B cell (primary cell): ENCODE measurements at regions not wholly inside any gene's neighbourhood (a gene's known extent, or its start where the extent isn't known, plus 50 kb on each side); places are given as distances from the start of the nearest gene placed in this dataset.

Source experiments
- ATAC-seq: fragments of 200-7000 bp; cut with Tn5 transposase; one replicate; pipeline ENCODE4 v1.10.0; 2021; ENCODE audit warnings: low read depth, mild to moderate bottlenecking, moderate number of reproducible peaks, moderate library complexity
- CTCF ChIA-PET: fragments of 350-600 bp; sonication (Branson Sonifier 250); formaldehyde crosslinking; loops from one replicate; lab custom pipeline; 2021; ENCODE audit warnings: antibody characterized with exemption, inconsistent platforms; lab: Charles Lee
- POLR2A ChIA-PET: fragments of 350-600 bp; sonication (Branson Sonifier 250); formaldehyde crosslinking; loops from one replicate; lab custom pipeline; 2021; ENCODE audit warnings: antibody characterized with exemption; lab: Charles Lee
- DNase-seq: peaks from one replicate; pipeline ENCODE4 v3.0.0; 2013
- H2AFZ ChIP-seq: 2 replicates; pipeline ENCODE4 v1.6.1; 2012; ENCODE audit warnings: mild to moderate bottlenecking, low read depth, low read length; ENCODE audit not compliant: insufficient read depth, poor library complexity, severe bottlenecking
- H3K27ac ChIP-seq, 2 donors: 1 replicate in 1 of 2; 2 replicates in 1 of 2; pipeline ENCODE4 v1.5.1; 2012 to 2013; ENCODE audit warnings: low read length in 2 of 2, mild to moderate bottlenecking in 2 of 2, moderate library complexity in 1 of 2
- H3K27me3 ChIP-seq, 4 experiments: fragments of 200-600 bp in 1 of 4; sonication (generic) in 1 of 4; replicated peaks in 1 of 4; 1 replicate in 2 of 4; 2 replicates in 2 of 4; pipeline versions ENCODE4 v1.6.1 to v1.7.0; 2013 to 2016; ENCODE audit warnings: low read length in 3 of 4, mild to moderate bottlenecking in 2 of 4, mixed read lengths in 1 of 4, moderate library complexity in 1 of 4; ENCODE audit not compliant: insufficient read depth in 4 of 4, control insufficient read depth in 3 of 4; ENCODE audit errors: control extremely low read depth in 1 of 4
- H3K36me3 ChIP-seq, 2 experiments: replicated peaks in 1 of 2; 1 replicate in 1 of 2; 2 replicates in 1 of 2; pipeline versions ENCODE4 v1.6.1 to v1.7.1; 2013; ENCODE audit warnings: low read length in 1 of 2; ENCODE audit not compliant: insufficient read depth in 2 of 2, control insufficient read depth in 1 of 2; ENCODE audit errors: control extremely low read depth in 1 of 2, extremely low read depth in 1 of 2
- H3K4me1 ChIP-seq, 2 donors: fragments of 200-600 bp in 1 of 2; sonication (generic) in 1 of 2; 1 replicate in 1 of 2; 2 replicates in 1 of 2; pipeline versions ENCODE4 v1.5.1 to v1.6.1; 2013 to 2017; ENCODE audit warnings: low read length in 2 of 2; ENCODE audit not compliant: control insufficient read depth in 2 of 2, insufficient read depth in 2 of 2
- H3K4me2 ChIP-seq: replicated peaks from 2 replicates; pipeline ENCODE3; 2012; ENCODE audit warnings: mild to moderate bottlenecking, low read depth, low read length; ENCODE audit not compliant: poor library complexity, severe bottlenecking
- H3K4me3 ChIP-seq, 5 experiments: fragments of 200-600 bp in 1 of 5; sonication (generic) in 1 of 5; 1 replicate in 3 of 5; 2 replicates in 2 of 5; pipeline versions ENCODE4 v1.5.1 to v1.7.0; 2011 to 2016; ENCODE audit warnings: low read length in 4 of 5, mild to moderate bottlenecking in 4 of 5, low read depth in 2 of 5, control low read depth in 1 of 5, moderate library complexity in 1 of 5; ENCODE audit not compliant: insufficient read depth in 1 of 5; ENCODE audit errors: control extremely low read depth in 1 of 5, extremely low read depth in 1 of 5
- H3K79me2 ChIP-seq: fragments of 200-600 bp; sonication (generic); one replicate; pipeline ENCODE4 v1.6.0; 2016; ENCODE audit warnings: low read length; ENCODE audit not compliant: control insufficient read depth, insufficient read depth
- H3K9ac ChIP-seq: fragments of 200-600 bp; sonication (generic); 2 replicates; pipeline ENCODE4 v1.6.1; 2017; ENCODE audit warnings: mild to moderate bottlenecking, low read length, moderate library complexity
- H3K9me3 ChIP-seq, 3 donors: one replicate each; pipeline versions ENCODE4 v1.6.1 to v1.7.1; 2013; ENCODE audit warnings: low read length in 2 of 3; ENCODE audit not compliant: control insufficient read depth in 2 of 3, insufficient read depth in 1 of 3; ENCODE audit errors: control extremely low read depth in 1 of 3
- H4K20me1 ChIP-seq: 2 replicates; pipeline ENCODE4 v1.6.0; 2012; ENCODE audit warnings: mild to moderate bottlenecking, low read length; ENCODE audit not compliant: insufficient read depth, control insufficient read depth, poor library complexity, severe bottlenecking
- H3K27ac Mint-ChIP-seq: one replicate; pipeline ENCODE4 v1.8.0; 2021; ENCODE audit warnings: mixed read lengths
- H3K27me3 Mint-ChIP-seq: one replicate; pipeline ENCODE4 v1.8.0; 2021; ENCODE audit warnings: mixed read lengths
- H3K4me1 Mint-ChIP-seq: one replicate; pipeline ENCODE4 v1.8.0; 2021; ENCODE audit warnings: mixed read lengths
- H3K4me3 Mint-ChIP-seq: one replicate; pipeline ENCODE4 v1.8.0; 2021; ENCODE audit warnings: mixed read lengths
- H3K9me3 Mint-ChIP-seq: one replicate; pipeline ENCODE4 v1.8.0; 2022; ENCODE audit warnings: mixed read lengths; ENCODE audit not compliant: insufficient read depth
- EZH2 ChIP-seq: IDR thresholded peaks from 2 replicates; pipeline ENCODE4 v1.6.1; 2012; ENCODE audit warnings: borderline replicate concordance, low read depth, mild to moderate bottlenecking, moderate library complexity, low read length; ENCODE audit not compliant: insufficient read depth, poor library complexity, severe bottlenecking
- WGBS: methylation state at CpG from one replicate; pipeline ENCODE4 v1.1.5; 2013; ENCODE audit warnings: missing lambda C conversion rate; ENCODE audit not compliant: insufficient coverage; 5-methylcytosine and 5-hydroxymethylcytosine counted together
- intact Hi-C: fragments of 100-400 bp; cut with micrococcal nuclease; formaldehyde crosslinking; loops from one replicate; pipeline ENCODE4 v1.10.0; 2022
- TF ChIP-seq, protein P1 (sequence below): fragments of 200-600 bp; IDR thresholded peaks from one replicate; pipeline ENCODE4 v1.8.0; 2022; ENCODE audit warnings: antibody characterized with exemption, mild to moderate bottlenecking

- Mint-ChIP-seq H3K4me1 (peaks cover 12% of the 10 kb centered on the region), H3K27me3 (peaks cover 14% of the 10 kb centered on the region), H3K9me3 (no peaks in the 10 kb centered on the region), H3K27ac (no peak overlapping the region), H3K4me3 (no peak overlapping the region)
- no peak for DNase-seq
- intact Hi-C loops: no loop called here
- Histone ChIP-seq H3K79me2 (no peaks in the 10 kb centered on the region), H3K4me3 (no peak overlapping the region), H3K4me1 (peaks cover 8 to 11% of the 10 kb centered on the region in 2 donors), H3K9me3 (no peaks in the 10 kb centered on the region), H3K9ac (no peak overlapping the region), H3K27me3 (peaks cover 0 to 12% (median 1%) of the 10 kb centered on the region in 4 experiments), H2AFZ (no peak overlapping the region), H3K4me2 (no peak overlapping the region), H4K20me1 (no peaks in the 10 kb centered on the region), H3K27ac (no peak overlapping the region), H3K36me3 (no peaks in the 10 kb centered on the region)
- ATAC-seq: no peak
- WGBS: 82% methylated on average over 1 of the region's 5 CpGs
- ChIA-PET POLR2A (interaction anchor here (0.7 kb wide), 1 partner anchor 642 kb away, joined by 4 read pairs; no protein-coding TSS in a partner anchor), CTCF (no interaction called here)
- TF ChIP-seq, protein P1, sequence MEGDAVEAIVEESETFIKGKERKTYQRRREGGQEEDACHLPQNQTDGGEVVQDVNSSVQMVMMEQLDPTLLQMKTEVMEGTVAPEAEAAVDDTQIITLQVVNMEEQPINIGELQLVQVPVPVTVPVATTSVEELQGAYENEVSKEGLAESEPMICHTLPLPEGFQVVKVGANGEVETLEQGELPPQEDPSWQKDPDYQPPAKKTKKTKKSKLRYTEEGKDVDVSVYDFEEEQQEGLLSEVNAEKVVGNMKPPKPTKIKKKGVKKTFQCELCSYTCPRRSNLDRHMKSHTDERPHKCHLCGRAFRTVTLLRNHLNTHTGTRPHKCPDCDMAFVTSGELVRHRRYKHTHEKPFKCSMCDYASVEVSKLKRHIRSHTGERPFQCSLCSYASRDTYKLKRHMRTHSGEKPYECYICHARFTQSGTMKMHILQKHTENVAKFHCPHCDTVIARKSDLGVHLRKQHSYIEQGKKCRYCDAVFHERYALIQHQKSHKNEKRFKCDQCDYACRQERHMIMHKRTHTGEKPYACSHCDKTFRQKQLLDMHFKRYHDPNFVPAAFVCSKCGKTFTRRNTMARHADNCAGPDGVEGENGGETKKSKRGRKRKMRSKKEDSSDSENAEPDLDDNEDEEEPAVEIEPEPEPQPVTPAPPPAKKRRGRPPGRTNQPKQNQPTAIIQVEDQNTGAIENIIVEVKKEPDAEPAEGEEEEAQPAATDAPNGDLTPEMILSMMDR: no peak
- no peak for TF ChIP-seq EZH2
Measured at GRCh38 chr6:156554160-156554559, 223.0 kb upstream of the ARID1B start.

GRCh38 chr6:156552849-156553248 lies 224.3 kb upstream of the ARID1B start:
- no peak overlapping the region for H3K27ac Mint-ChIP-seq
- Histone ChIP-seq H3K27ac (no peak overlapping the region), H3K9ac (no peak overlapping the region), H3K9me3 (no peaks in the 10 kb centered on the region), H3K79me2 (no peaks in the 10 kb centered on the region), H3K36me3 (no peaks in the 10 kb centered on the region), H3K4me2 (no peak overlapping the region), H4K20me1 (no peaks in the 10 kb centered on the region), H3K4me3 (no peak overlapping the region), H3K27me3 (peaks cover 0 to 11% (median 1%) of the 10 kb centered on the region in 4 experiments), H2AFZ (no peak overlapping the region), H3K4me1 (peaks cover 8 to 10% of the 10 kb centered on the region in 2 donors)
- H3K27me3 Mint-ChIP-seq: peaks cover 7% of the 10 kb centered on the region
- ATAC-seq (no peak), DNase-seq (no peak)
- intact Hi-C loops: no loop called here
- H3K4me3 Mint-ChIP-seq: no peak overlapping the region
- H3K4me1 Mint-ChIP-seq: peaks cover 12% of the 10 kb centered on the region
- WGBS: no CpG with 5 or more reads among the region's 9 CpGs
- TF ChIP-seq EZH2: no peak
- TF ChIP-seq, protein P1: no peak
- H3K9me3 Mint-ChIP-seq: no peaks in the 10 kb centered on the region
- POLR2A ChIA-PET: no interaction called here
- CTCF ChIA-PET: no interaction called here
